ENCODE measurements at regions not wholly inside any gene's neighbourhood (a gene's known extent, or its start where the extent isn't known, plus 50 kb on each side); places are given as distances from the start of the nearest gene placed in this dataset.
A peak's percentile ranks its signal among the peaks of the same experiment; 100 is the strongest.

- no peak for DNase-seq
These were observed 97.2 kb upstream of the COL8A1 start for GRCh38 chr3:99541181-99541580.

- no peak for DNase-seq
These were observed 101.0 kb upstream of the COL8A1 start for GRCh38 chr3:99537416-99537815.

GRCh38 chr3:99536555-99537314, 101.7 kb upstream of the COL8A1 start:
- no peak for DNase-seq

- peak; percentile 23 for DNase-seq
These were observed 103.3 kb upstream of the COL8A1 start for GRCh38 chr3:99534951-99535704.

- DNase-seq: peak; percentile 74
These were observed 106.1 kb upstream of the COL8A1 start for GRCh38 chr3:99532246-99532645.

- DNase-seq: peak; percentile 10
These were observed 109.1 kb upstream of the COL8A1 start for GRCh38 chr3:99529265-99529664.

GRCh38 chr3:99526921-99527320, 111.5 kb upstream of the COL8A1 start:
- no peak for DNase-seq

GRCh38 chr3:99524559-99524958, 113.8 kb upstream of the COL8A1 start:
- DNase-seq: peak; percentile 23

GRCh38 chr3:99523431-99524127, 114.8 kb upstream of the COL8A1 start:
- DNase-seq: peak; percentile 54

GRCh38 chr3:99522147-99522546, 116.2 kb upstream of the COL8A1 start:
- no peak for DNase-seq

- peak; percentile 47 for DNase-seq
These were observed 116.8 kb upstream of the COL8A1 start for GRCh38 chr3:99521551-99521950.

- DNase-seq: no peak
These were observed 117.9 kb upstream of the COL8A1 start for GRCh38 chr3:99520513-99520912.

GRCh38 chr3:99516936-99517335, 121.5 kb upstream of the COL8A1 start:
- peak; percentile 53 for DNase-seq

- DNase-seq: no peak
These were observed 122.5 kb upstream of the COL8A1 start for GRCh38 chr3:99515891-99516290.

GRCh38 chr3:99509224-99509623, 129.2 kb upstream of the COL8A1 start:
- no peak for DNase-seq

- peak; percentile 62 for DNase-seq
These were observed 130.2 kb upstream of the COL8A1 start for GRCh38 chr3:99508191-99508590.

GRCh38 chr3:99505646-99506269, 132.6 kb upstream of the COL8A1 start:
- DNase-seq: peak; percentile 99

GRCh38 chr3:99505200-99505599, 133.2 kb upstream of the COL8A1 start:
- DNase-seq: peak; percentile 31

GRCh38 chr3:99504258-99504657, 134.1 kb upstream of the COL8A1 start:
- no peak for DNase-seq

- DNase-seq: no peak
These were observed 135.0 kb upstream of the COL8A1 start for GRCh38 chr3:99503350-99503749.

- peak; percentile 33 for DNase-seq
These were observed 135.5 kb upstream of the COL8A1 start for GRCh38 chr3:99502871-99503270.

GRCh38 chr3:99500485-99500884, 137.9 kb upstream of the COL8A1 start:
- no peak for DNase-seq

All from inflammatory macrophage treated with lipopolysaccharide for 4 hours (primary cell).